Activated CD8-positive, alpha-beta T cell treated with anti-CD3 and anti-CD28 coated beads for 36 hours (primary cell): ENCODE measurements at regions not wholly inside any gene's neighbourhood (a gene's known extent, or its start where the extent isn't known, plus 50 kb on each side); places are given as distances from the start of the nearest gene placed in this dataset.

Experiments
- ATAC-seq: fragments of 200-7000 bp; cut with Tn5 transposase; one replicate; pipeline ENCODE4 v1.10.0; 2021; ENCODE audit warnings: mild to moderate bottlenecking, moderate library complexity
- CTCF ChIA-PET: fragments of 350-600 bp; sonication (Branson Sonifier 250); formaldehyde crosslinking; loops from one replicate; lab custom pipeline; 2021; ENCODE audit warnings: antibody characterized with exemption; lab: Charles Lee
- POLR2A ChIA-PET: fragments of 350-600 bp; sonication (Branson Sonifier 250); formaldehyde crosslinking; loops from one replicate; lab custom pipeline; 2021; ENCODE audit warnings: antibody characterized with exemption; lab: Charles Lee
- DNase-seq: peaks from one replicate; pipeline ENCODE4 v3.0.0-alpha.2; 2020
- H3K27ac Mint-ChIP-seq: one replicate; pipeline ENCODE4 v1.8.0; 2021; ENCODE audit warnings: mild to moderate bottlenecking, mixed read lengths
- H3K27me3 Mint-ChIP-seq: one replicate; pipeline ENCODE4 v1.8.0; 2021; ENCODE audit warnings: mixed read lengths
- H3K36me3 Mint-ChIP-seq: one replicate; pipeline ENCODE4 v1.8.0; 2021; ENCODE audit warnings: low read depth, mixed read lengths
- H3K4me1 Mint-ChIP-seq: one replicate; pipeline ENCODE4 v1.8.0; 2021; ENCODE audit warnings: low read depth, mixed read lengths
- H3K4me3 Mint-ChIP-seq: one replicate; pipeline ENCODE4 v1.8.0; 2021; ENCODE audit warnings: mild to moderate bottlenecking, moderate library complexity, mixed read lengths
- H3K9me3 Mint-ChIP-seq: one replicate; pipeline ENCODE4 v1.8.0; 2021; ENCODE audit warnings: mixed read lengths
- CTCF ChIP-seq: fragments of 200-600 bp; IDR thresholded peaks from one replicate; pipeline ENCODE4 v1.8.0; 2022; ENCODE audit warnings: antibody characterized with exemption, mild to moderate bottlenecking
- intact Hi-C: fragments of 100-400 bp; cut with micrococcal nuclease; formaldehyde crosslinking; loops from one replicate; pipeline ENCODE4 v1.10.0; 2022

DNA sequence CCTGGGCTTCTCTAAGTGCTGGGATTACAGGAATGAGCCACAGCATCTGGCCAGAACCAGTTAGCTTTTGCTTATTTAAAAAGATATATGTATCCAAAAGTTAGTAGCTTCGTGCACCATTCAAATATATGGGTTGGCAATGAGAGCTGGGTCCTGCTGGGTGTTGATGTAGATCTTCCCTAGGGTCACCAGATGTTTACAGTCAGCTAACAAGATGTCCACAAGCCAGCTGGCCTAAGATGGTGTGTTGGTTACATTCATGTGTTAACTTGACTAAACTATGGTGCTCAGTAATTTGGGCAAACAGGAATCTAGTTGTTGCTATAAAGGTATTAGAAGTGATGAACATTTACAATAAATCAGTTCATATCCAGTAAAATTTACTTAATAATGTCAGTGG is 948.6 kb upstream of the EDIL3 start:
- ChIA-PET CTCF (no interaction called here), POLR2A (no interaction called here)
- TF ChIP-seq CTCF: no peak
- DNase-seq (no peak), ATAC-seq (no peak)
- Mint-ChIP-seq H3K27me3 (no peaks in the 10 kb centered on the region), H3K4me3 (no peak overlapping the region), H3K27ac (no peak overlapping the region), H3K36me3 (no peaks in the 10 kb centered on the region), H3K4me1 (no peaks in the 10 kb centered on the region), H3K9me3 (peaks cover 2% of the 10 kb centered on the region)
- intact Hi-C loops: no loop called here

- H3K4me1 Mint-ChIP-seq: no peaks in the 10 kb centered on the region
Observed at GRCh38 chr5:85337435-85337834, 952.8 kb upstream of the EDIL3 start.

GRCh38 chr5:85340790-85341189 is 956.1 kb upstream of the EDIL3 start:
- Mint-ChIP-seq H3K27ac (no peak overlapping the region), H3K36me3 (no peaks in the 10 kb centered on the region), H3K4me1 (no peaks in the 10 kb centered on the region), H3K9me3 (no peaks in the 10 kb centered on the region), H3K4me3 (no peak overlapping the region), H3K27me3 (no peaks in the 10 kb centered on the region)
- ChIA-PET POLR2A (no interaction called here), CTCF (no interaction called here)
- no peak for ATAC-seq
- no peak for TF ChIP-seq CTCF
- no peak for DNase-seq
- intact Hi-C loops: no loop called here

More at GRCh38 chr5:85337435-85337834, 952.8 kb upstream of the EDIL3 start:
- Mint-ChIP-seq H3K4me3 (no peak overlapping the region), H3K27ac (no peak overlapping the region), H3K9me3 (no peaks in the 10 kb centered on the region), H3K36me3 (no peaks in the 10 kb centered on the region), H3K27me3 (no peaks in the 10 kb centered on the region)
- ATAC-seq (no peak), DNase-seq (no peak)
- no peak for TF ChIP-seq CTCF
- intact Hi-C loops: no loop called here
- POLR2A ChIA-PET: no interaction called here
- CTCF ChIA-PET: no interaction called here

GRCh38 chr5:85345818-85346217 is 961.1 kb upstream of the EDIL3 start:
- no peak for ATAC-seq
- Mint-ChIP-seq H3K27me3 (no peaks in the 10 kb centered on the region), H3K27ac (no peak overlapping the region), H3K4me1 (no peaks in the 10 kb centered on the region), H3K4me3 (no peak overlapping the region), H3K36me3 (no peaks in the 10 kb centered on the region), H3K9me3 (peaks cover 2% of the 10 kb centered on the region)
- intact Hi-C loops: no loop called here
- no peak for DNase-seq
- POLR2A ChIA-PET: no interaction called here
- TF ChIP-seq CTCF: no peak
- CTCF ChIA-PET: no interaction called here

GRCh38 chr5:85357309-85357708 is 972.6 kb upstream of the EDIL3 start:
- Mint-ChIP-seq H3K4me1 (no peaks in the 10 kb centered on the region), H3K36me3 (no peaks in the 10 kb centered on the region), H3K27me3 (no peaks in the 10 kb centered on the region), H3K4me3 (no peak overlapping the region), H3K27ac (no peak overlapping the region), H3K9me3 (peaks cover 2% of the 10 kb centered on the region)
- POLR2A ChIA-PET: no interaction called here
- no peak for TF ChIP-seq CTCF
- ATAC-seq (no peak), DNase-seq (no peak)
- intact Hi-C loops: no loop called here
- CTCF ChIA-PET: no interaction called here
